T-cell (primary cell): ENCODE measurements at regions not wholly inside any gene's neighbourhood (a gene's known extent, or its start where the extent isn't known, plus 50 kb on each side); places are given as distances from the start of the nearest gene placed in this dataset.

Experiments
- ATAC-seq, 4 experiments: fragments of 200-7000 bp in 3 of 4; fragments of 150-1000 bp in 1 of 4; cut with Tn5 transposase; replicated peaks in 1 of 4; 1 replicate in 3 of 4; 2 replicates in 1 of 4; pipeline ENCODE4 v1.10.0; 2021; ENCODE audit warnings: moderate library complexity in 3 of 4, mild to moderate bottlenecking in 2 of 4, moderate number of reproducible peaks in 1 of 4
- CTCF ChIA-PET, 2 donors: fragments of 300-600 bp; sonication (Branson Sonifier 250); formaldehyde crosslinking; loops; one replicate each; lab custom pipeline; 2022; ENCODE audit warnings: antibody characterized with exemption in 2 of 2; lab: Charles Lee
- POLR2A ChIA-PET, 2 donors: fragments of 300-600 bp; sonication (Branson Sonifier 250); formaldehyde crosslinking; loops; one replicate each; lab custom pipeline; 2022; ENCODE audit warnings: antibody characterized with exemption in 2 of 2; lab: Charles Lee
- DNase-seq, 35 experiments: peaks; one replicate each; pipeline versions ENCODE4 v3.0.0 to v3.0.0-alpha.2; 2013 to 2023
- H3K27ac ChIP-seq: one replicate; pipeline ENCODE4 v1.5.1; 2013; ENCODE audit warnings: low read length
- H3K27me3 ChIP-seq, 2 experiments: replicated peaks in 1 of 2; 1 replicate in 1 of 2; 2 replicates in 1 of 2; pipeline versions ENCODE4 v1.6.1 to v1.7.0; 2013; ENCODE audit warnings: low read length in 1 of 2, mixed read lengths in 1 of 2; ENCODE audit not compliant: control insufficient read depth in 2 of 2, insufficient read depth in 2 of 2; ENCODE audit errors: extremely low read depth in 1 of 2
- H3K36me3 ChIP-seq, 2 donors: 1 replicate in 1 of 2; 2 replicates in 1 of 2; pipeline versions ENCODE4 v1.6.1 to v1.7.0; 2013; ENCODE audit warnings: low read length in 1 of 2; ENCODE audit not compliant: control insufficient read depth in 2 of 2, insufficient read depth in 1 of 2; ENCODE audit errors: extremely low read depth in 1 of 2
- H3K4me1 ChIP-seq, 2 experiments: 1 replicate in 1 of 2; 2 replicates in 1 of 2; pipeline versions ENCODE4 v1.6.1 to v1.7.0; 2013; ENCODE audit warnings: low read length in 2 of 2, mixed read lengths in 1 of 2; ENCODE audit not compliant: insufficient read depth in 2 of 2, control insufficient read depth in 1 of 2; ENCODE audit errors: extremely low read depth in 1 of 2
- H3K4me3 ChIP-seq, 2 donors: 1 replicate in 1 of 2; 2 replicates in 1 of 2; pipeline versions ENCODE4 v1.5.1 to v1.7.0; 2013; ENCODE audit warnings: mild to moderate bottlenecking in 2 of 2, low read length in 1 of 2, moderate library complexity in 1 of 2; ENCODE audit not compliant: control insufficient read depth in 1 of 2; ENCODE audit errors: extremely low read depth in 1 of 2
- H3K9me3 ChIP-seq: 2 replicates; pipeline ENCODE4 v1.7.0; 2013
- H3K27ac Mint-ChIP-seq, 2 donors: one replicate each; pipeline ENCODE4 v1.8.0; 2020 to 2021; ENCODE audit warnings: mild to moderate bottlenecking in 2 of 2, mixed read lengths in 2 of 2
- H3K27me3 Mint-ChIP-seq, 2 donors: one replicate each; pipeline ENCODE4 v1.8.0; 2021 to 2022; ENCODE audit warnings: mixed read lengths in 2 of 2
- H3K36me3 Mint-ChIP-seq: one replicate; pipeline ENCODE4 v1.8.0; 2021; ENCODE audit warnings: mixed read lengths
- H3K4me1 Mint-ChIP-seq, 3 donors: one replicate each; pipeline ENCODE4 v1.8.0; 2020 to 2022; ENCODE audit warnings: mixed read lengths in 3 of 3, mild to moderate bottlenecking in 1 of 3
- H3K4me3 Mint-ChIP-seq, 3 donors: one replicate each; pipeline ENCODE4 v1.8.0; 2020 to 2022; ENCODE audit warnings: mild to moderate bottlenecking in 3 of 3, mixed read lengths in 3 of 3, moderate library complexity in 3 of 3
- H3K9me3 Mint-ChIP-seq, 3 donors: one replicate each; pipeline ENCODE4 v1.8.0; 2020 to 2022; ENCODE audit warnings: mixed read lengths in 3 of 3
- WGBS: methylation state at CpG from one replicate; pipeline ENCODE4 v1.1.5; 2013; ENCODE audit warnings: missing lambda C conversion rate; ENCODE audit not compliant: insufficient coverage; 5-methylcytosine and 5-hydroxymethylcytosine counted together

- no peaks in the 10 kb centered on the region for H3K27me3 ChIP-seq
- ChIA-PET POLR2A (no interaction called here), CTCF (no interaction called here)
- Mint-ChIP-seq H3K27ac (no peak overlapping the region), H3K9me3 (no peaks in the 10 kb centered on the region), H3K4me1 (peaks cover 5 to 19% (median 12%) of the 10 kb centered on the region in 3 donors), H3K27me3 (peaks cover 2 to 8% of the 10 kb centered on the region in 2 donors), H3K4me3 (no peak overlapping the region), H3K36me3 (no peaks in the 10 kb centered on the region)
- no peak overlapping the region for H3K4me3 ChIP-seq
- H3K4me1 ChIP-seq, result no peaks in the 10 kb centered on the region
- ATAC-seq (peak in 1 of 4 experiments; percentile 64), DNase-seq (no peak)
- no CpG with 5 or more reads among the region's 2 CpGs for WGBS
- H3K9me3 ChIP-seq, result no peaks in the 10 kb centered on the region
- no peak overlapping the region for H3K27ac ChIP-seq
- H3K36me3 ChIP-seq, result no peaks in the 10 kb centered on the region
Measured at GRCh38 chr12:18868717-18869116, 130.8 kb downstream of the CAPZA3 start.

- H3K27me3 ChIP-seq, result no peaks in the 10 kb centered on the region
- Mint-ChIP-seq H3K36me3 (no peaks in the 10 kb centered on the region), H3K27ac (peak overlapping the region; percentile 0 to 30), H3K9me3 (no peaks in the 10 kb centered on the region), H3K27me3 (peaks cover 0 to 3% of the 10 kb centered on the region in 2 donors), H3K4me1 (peaks cover 5 to 19% (median 12%) of the 10 kb centered on the region in 3 donors), H3K4me3 (peak overlapping the region; percentile 26 to 51 (median 40))
- no peak overlapping the region for H3K4me3 ChIP-seq
- H3K4me1 ChIP-seq, result no peaks in the 10 kb centered on the region
- ChIA-PET CTCF (interaction anchor here in 1 of 2 donors (0.6 kb wide), 1 partner anchor 445 kb away, joined by 3 read pairs; no protein-coding TSS in a partner anchor), POLR2A (interaction anchor here in 1 of 2 donors (0.6 kb wide), 1 partner anchor 71 kb away, joined by 3 read pairs; no protein-coding TSS in a partner anchor)
- ATAC-seq (peak in 2 of 4 experiments; percentile 26 to 38), DNase-seq (peak in 1 of 35 experiments; percentile 2)
- no peaks in the 10 kb centered on the region for H3K36me3 ChIP-seq
- H3K9me3 ChIP-seq, result no peaks in the 10 kb centered on the region
- no peak overlapping the region for H3K27ac ChIP-seq
- 26% methylated on average over 2 of the region's 2 CpGs for WGBS
Measured at GRCh38 chr12:18872770-18873169, 134.9 kb downstream of the CAPZA3 start.

- no peak overlapping the region for H3K4me3 Mint-ChIP-seq
- no CpG with 5 or more reads among the region's 2 CpGs for WGBS
- no peaks in the 10 kb centered on the region for H3K4me1 Mint-ChIP-seq
- Histone ChIP-seq H3K36me3 (no peaks in the 10 kb centered on the region), H3K4me3 (no peak overlapping the region), H3K27me3 (no peaks in the 10 kb centered on the region), H3K4me1 (no peaks in the 10 kb centered on the region), H3K27ac (no peak overlapping the region), H3K9me3 (no peaks in the 10 kb centered on the region)
- CTCF ChIA-PET, result no interaction called here
- H3K9me3 Mint-ChIP-seq, result no peaks in the 10 kb centered on the region
- ATAC-seq (no peak), DNase-seq (no peak)
- POLR2A ChIA-PET, result no interaction called here
- no peak overlapping the region for H3K27ac Mint-ChIP-seq
- H3K27me3 Mint-ChIP-seq, result peaks cover 0 to 3% of the 10 kb centered on the region in 2 donors
- no peaks in the 10 kb centered on the region for H3K36me3 Mint-ChIP-seq
Measured at GRCh38 chr12:18878676-18879180, 140.8 kb downstream of the CAPZA3 start.

- no peaks in the 10 kb centered on the region for H3K36me3 Mint-ChIP-seq
- POLR2A ChIA-PET, result no interaction called here
- Histone ChIP-seq H3K4me1 (no peaks in the 10 kb centered on the region), H3K36me3 (no peaks in the 10 kb centered on the region), H3K4me3 (no peak overlapping the region), H3K27ac (no peak overlapping the region), H3K9me3 (no peaks in the 10 kb centered on the region), H3K27me3 (no peaks in the 10 kb centered on the region)
- CTCF ChIA-PET, result no interaction called here
- H3K27me3 Mint-ChIP-seq, result peaks cover 4 to 5% of the 10 kb centered on the region in 2 donors
- H3K4me1 Mint-ChIP-seq, result no peaks in the 10 kb centered on the region
- no peaks in the 10 kb centered on the region for H3K9me3 Mint-ChIP-seq
- no peak for ATAC-seq
- no peak overlapping the region for H3K27ac Mint-ChIP-seq
- no peak overlapping the region for H3K4me3 Mint-ChIP-seq
- 100% methylated on average over 2 of the region's 5 CpGs for WGBS
- no peak for DNase-seq
Measured at GRCh38 chr12:18882690-18883089, 144.8 kb downstream of the CAPZA3 start.

GRCh38 chr12:18886962-18887361 is 149.0 kb downstream of the CAPZA3 start:
- ChIA-PET CTCF (interaction anchor here in 1 of 2 donors (0.7 kb wide), 1 partner anchor 237 kb away, joined by 3 read pairs; no protein-coding TSS in a partner anchor), POLR2A (no interaction called here)
- peaks cover 5 to 8% of the 10 kb centered on the region in 2 donors for H3K27me3 Mint-ChIP-seq
- no peaks in the 10 kb centered on the region for H3K4me1 Mint-ChIP-seq
- H3K27ac Mint-ChIP-seq, result no peak overlapping the region
- 100% methylated on average over 1 of the region's 3 CpGs for WGBS
- Histone ChIP-seq H3K4me3 (no peak overlapping the region), H3K4me1 (no peaks in the 10 kb centered on the region), H3K9me3 (no peaks in the 10 kb centered on the region), H3K27me3 (no peaks in the 10 kb centered on the region), H3K36me3 (no peaks in the 10 kb centered on the region), H3K27ac (no peak overlapping the region)
- peaks cover 0 to 6% (median 0%) of the 10 kb centered on the region in 3 donors for H3K9me3 Mint-ChIP-seq
- H3K4me3 Mint-ChIP-seq, result no peak overlapping the region
- no peak for DNase-seq
- ATAC-seq, result no peak
- no peaks in the 10 kb centered on the region for H3K36me3 Mint-ChIP-seq

- H3K4me1 ChIP-seq, result no peaks in the 10 kb centered on the region
- peaks cover 0 to 7% (median 0%) of the 10 kb centered on the region in 3 donors for H3K9me3 Mint-ChIP-seq
Measured at GRCh38 chr12:18887368-18887767, 149.4 kb downstream of the CAPZA3 start.

More at GRCh38 chr12:18887368-18887767, 149.4 kb downstream of the CAPZA3 start:
- Histone ChIP-seq H3K27me3 (no peaks in the 10 kb centered on the region), H3K9me3 (no peaks in the 10 kb centered on the region), H3K27ac (no peak overlapping the region), H3K36me3 (no peaks in the 10 kb centered on the region), H3K4me3 (no peak overlapping the region)
- H3K27me3 Mint-ChIP-seq, result peaks cover 5 to 8% of the 10 kb centered on the region in 2 donors
- ChIA-PET POLR2A (no interaction called here), CTCF (interaction anchor here in 1 of 2 donors (0.7 kb wide), 1 partner anchor 236 kb away, joined by 3 read pairs; no protein-coding TSS in a partner anchor)
- no peak for ATAC-seq
- no peak overlapping the region for H3K27ac Mint-ChIP-seq
- 80% methylated on average over 1 of the region's 4 CpGs for WGBS
- H3K4me3 Mint-ChIP-seq, result no peak overlapping the region
- no peaks in the 10 kb centered on the region for H3K36me3 Mint-ChIP-seq
- no peaks in the 10 kb centered on the region for H3K4me1 Mint-ChIP-seq
- no peak for DNase-seq
